ENCODE measurements at regions not wholly inside any gene's neighbourhood (a gene's known extent, or its start where the extent isn't known, plus 50 kb on each side); places are given as distances from the start of the nearest gene placed in this dataset.

GRCh38 chr4:96170198-96170597, 330.3 kb downstream of the PDHA2 start:
- no peak overlapping the region for H3K4me3 ChIP-seq (ENCODE audit: low read depth, poor library complexity, severe bottlenecking)
- WGBS, 2 donors: 96% methylated on average over 14 of the region's 14 CpGs
- no peak for DNase-seq (ENCODE audit: low spot score in 2 of 2)
- TF ChIP-seq POLR2A (IDR thresholded peaks at IDR 0.05) (no peak), CTCF (IDR thresholded peaks at IDR 0.05) (no peak)
- intact Hi-C loops (cut with DNase I; ENCODE audit: low total_unique reads): no loop called here

- no peak for DNase-seq (ENCODE audit: low spot score in 2 of 2)
- H3K4me3 ChIP-seq (ENCODE audit: low read depth, poor library complexity, severe bottlenecking): no peak overlapping the region
- TF ChIP-seq CTCF (IDR thresholded peaks at IDR 0.05) (no peak), POLR2A (IDR thresholded peaks at IDR 0.05) (no peak)
- 71 to 77% methylated on average over 3 of the region's 3 CpGs for WGBS, 2 donors
- intact Hi-C loops (cut with DNase I; ENCODE audit: low total_unique reads): no loop called here
Observed at GRCh38 chr4:96173756-96174155, 333.9 kb downstream of the PDHA2 start.

DNA sequence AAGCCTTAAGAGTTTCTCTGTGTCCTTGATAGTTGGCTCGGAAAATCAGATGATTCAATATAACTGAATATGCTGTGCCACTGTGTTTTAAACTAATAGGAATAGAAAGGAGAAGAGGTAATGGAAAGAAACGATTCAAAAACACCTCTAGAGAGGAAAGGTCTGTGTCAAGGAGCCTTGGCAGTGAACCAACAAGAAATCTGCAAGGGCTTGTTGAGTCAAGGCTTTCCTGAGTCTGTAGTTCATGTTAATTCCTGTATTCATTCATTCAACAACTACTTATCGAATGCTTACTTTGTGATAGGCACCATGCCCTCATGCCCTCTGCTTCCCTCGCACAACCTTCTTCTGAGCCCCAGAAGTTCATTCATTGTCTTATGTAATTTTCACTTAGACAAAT, 336.0 kb downstream of the PDHA2 start:
- no peak for TF ChIP-seq POLR2A (IDR thresholded peaks at IDR 0.05)
- no peak overlapping the region for H3K4me3 ChIP-seq (ENCODE audit: low read depth, poor library complexity, severe bottlenecking)
- 36 to 41% methylated on average over 4 of the region's 4 CpGs for WGBS, 2 donors
- no peak for DNase-seq (ENCODE audit: low spot score in 2 of 2)
- intact Hi-C loops (cut with DNase I; ENCODE audit: low total_unique reads): no loop called here

DNA sequence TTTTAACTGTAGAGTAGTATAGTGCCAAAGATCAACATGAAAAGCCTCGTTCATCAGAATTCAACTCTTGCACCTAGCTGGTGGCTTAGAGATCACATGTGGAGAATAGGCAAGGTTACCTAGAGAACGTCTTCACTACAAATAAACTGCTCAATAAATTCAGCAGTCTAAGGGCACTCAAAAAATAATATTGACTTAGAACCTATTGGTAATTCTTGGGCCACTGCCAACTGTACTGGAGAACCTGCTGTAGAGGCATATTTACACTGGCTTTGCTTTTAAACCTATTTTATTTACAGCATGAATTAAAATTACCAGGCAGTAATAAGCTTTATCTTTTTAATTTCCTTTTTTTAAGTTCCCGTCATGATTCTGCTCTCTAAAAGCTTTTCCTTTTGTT, 343.7 kb downstream of the PDHA2 start:
- no peak for TF ChIP-seq CTCF (IDR thresholded peaks at IDR 0.05)
- no peak for TF ChIP-seq POLR2A (IDR thresholded peaks at IDR 0.05)
- intact Hi-C loops (cut with DNase I; ENCODE audit: low total_unique reads): no loop called here
- no peak overlapping the region for H3K4me3 ChIP-seq (ENCODE audit: low read depth, poor library complexity, severe bottlenecking)
- WGBS, 2 donors: 76 to 82% methylated on average over 3 of the region's 3 CpGs
- DNase-seq (ENCODE audit: low spot score in 2 of 2): no peak

DNA sequence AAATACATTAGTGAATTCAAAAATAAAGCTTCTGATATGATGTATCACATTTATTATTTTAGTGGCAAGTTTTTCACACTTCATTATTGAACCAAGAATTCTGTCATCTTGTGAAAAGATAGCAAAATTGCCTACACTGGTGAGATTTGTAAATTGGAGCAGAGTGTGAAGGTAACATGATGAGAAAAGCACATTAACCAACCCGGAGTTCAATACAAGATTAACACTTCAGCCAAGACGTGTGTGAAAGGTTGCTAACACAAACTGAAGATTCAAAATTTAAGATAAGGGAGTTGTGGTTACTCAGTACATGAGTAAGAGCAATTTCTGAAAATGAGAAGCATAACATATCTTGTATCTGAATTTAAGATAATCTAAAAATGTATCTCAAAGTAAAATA, 346.7 kb downstream of the PDHA2 start:
- TF ChIP-seq CTCF (IDR thresholded peaks at IDR 0.05) (no peak), POLR2A (IDR thresholded peaks at IDR 0.05) (no peak)
- DNase-seq (ENCODE audit: low spot score in 2 of 2): no peak
- H3K4me3 ChIP-seq (ENCODE audit: low read depth, poor library complexity, severe bottlenecking): no peak overlapping the region
- intact Hi-C loops (cut with DNase I; ENCODE audit: low total_unique reads): no loop called here
- WGBS, 2 donors: 46 to 53% methylated on average over 2 of the region's 2 CpGs

GRCh38 chr4:96189761-96190160, 349.9 kb downstream of the PDHA2 start:
- TF ChIP-seq CTCF (IDR thresholded peaks at IDR 0.05) (no peak), POLR2A (IDR thresholded peaks at IDR 0.05) (no peak)

More at GRCh38 chr4:96189761-96190160, 349.9 kb downstream of the PDHA2 start:
- no peak overlapping the region for H3K4me3 ChIP-seq (ENCODE audit: low read depth, poor library complexity, severe bottlenecking)
- DNase-seq (ENCODE audit: low spot score in 2 of 2): no peak
- intact Hi-C loops (cut with DNase I; ENCODE audit: low total_unique reads): no loop called here
